ENCODE measurements at regions not wholly inside any gene's neighbourhood (a gene's known extent, or its start where the extent isn't known, plus 50 kb on each side); places are given as distances from the start of the nearest gene placed in this dataset.

DNA sequence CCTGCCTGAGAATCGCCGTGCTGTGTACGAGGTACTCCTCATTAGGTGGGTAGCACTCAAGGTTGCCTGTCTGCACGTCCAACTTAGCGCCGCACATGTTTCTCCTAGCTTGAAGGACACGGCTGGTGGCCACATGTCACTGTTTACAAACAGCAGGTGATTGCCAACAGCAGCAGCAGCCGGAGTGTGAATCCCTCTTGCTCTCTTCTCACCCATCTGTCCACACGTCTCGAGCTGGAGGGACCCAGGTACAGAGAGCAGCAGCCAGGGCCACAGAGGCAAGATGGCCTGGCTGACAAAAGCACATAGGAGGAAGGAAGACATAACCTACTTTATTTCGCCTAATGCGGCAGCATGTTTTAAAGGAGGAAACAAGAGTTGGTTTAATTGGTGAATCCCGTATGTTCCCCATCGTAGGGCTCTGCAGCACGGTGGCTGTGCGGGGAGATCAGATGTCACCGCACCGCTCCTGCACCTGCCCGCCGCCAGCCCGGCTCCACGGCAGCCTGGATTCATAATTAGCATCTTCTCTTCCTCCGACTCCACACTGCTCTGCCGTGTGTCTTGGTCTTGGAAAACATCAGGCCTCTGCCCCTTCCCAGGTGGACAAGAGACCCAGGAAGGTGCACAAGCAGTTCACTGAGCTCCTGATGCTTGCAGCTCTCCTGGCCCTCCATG is 201.6 kb upstream of the IRX1 start:
- Histone ChIP-seq H3F3A (ENCODE audit: low read depth) (no peaks in the 10 kb centered on the region), H3K9me2 (replicated peaks; ENCODE audit: low read depth, low read length) (no peaks in the 10 kb centered on the region), H3K79me2 (ENCODE audit: insufficient read depth, low read length) (no peaks in the 10 kb centered on the region), H4K20me1 (ENCODE audit: insufficient read depth, low read length, poor library complexity, severe bottlenecking) (no peaks in the 10 kb centered on the region), H3K36me3 (ENCODE audit: insufficient read depth, low read length) (no peaks in the 10 kb centered on the region), H3K9ac (ENCODE audit: low read depth, low read length, poor library complexity, severe bottlenecking) (no peak overlapping the region), H3K4me1 (ENCODE audit: insufficient read depth, low read length, poor library complexity, severe bottlenecking) (no peaks in the 10 kb centered on the region), H3K4me2 (ENCODE audit: low read depth, low read length, poor library complexity, severe bottlenecking) (no peak overlapping the region), H3K9me3 (ENCODE audit: insufficient read depth, low read depth, low read length) (no peaks in the 10 kb centered on the region), H2AFZ (ENCODE audit: low read length) (no peak overlapping the region), H3K4me3 (ENCODE audit: low read length, poor library complexity, severe bottlenecking) (no peak overlapping the region), H3K27me3 (ENCODE audit: insufficient read depth, low read length, poor library complexity, severe bottlenecking) (no peaks in the 10 kb centered on the region)
- no peak for TF ChIP-seq EZH2phosphoT487 (IDR thresholded peaks at IDR 0.05; ENCODE audit: borderline replicate concordance)
- TF ChIP-seq, protein P1, sequence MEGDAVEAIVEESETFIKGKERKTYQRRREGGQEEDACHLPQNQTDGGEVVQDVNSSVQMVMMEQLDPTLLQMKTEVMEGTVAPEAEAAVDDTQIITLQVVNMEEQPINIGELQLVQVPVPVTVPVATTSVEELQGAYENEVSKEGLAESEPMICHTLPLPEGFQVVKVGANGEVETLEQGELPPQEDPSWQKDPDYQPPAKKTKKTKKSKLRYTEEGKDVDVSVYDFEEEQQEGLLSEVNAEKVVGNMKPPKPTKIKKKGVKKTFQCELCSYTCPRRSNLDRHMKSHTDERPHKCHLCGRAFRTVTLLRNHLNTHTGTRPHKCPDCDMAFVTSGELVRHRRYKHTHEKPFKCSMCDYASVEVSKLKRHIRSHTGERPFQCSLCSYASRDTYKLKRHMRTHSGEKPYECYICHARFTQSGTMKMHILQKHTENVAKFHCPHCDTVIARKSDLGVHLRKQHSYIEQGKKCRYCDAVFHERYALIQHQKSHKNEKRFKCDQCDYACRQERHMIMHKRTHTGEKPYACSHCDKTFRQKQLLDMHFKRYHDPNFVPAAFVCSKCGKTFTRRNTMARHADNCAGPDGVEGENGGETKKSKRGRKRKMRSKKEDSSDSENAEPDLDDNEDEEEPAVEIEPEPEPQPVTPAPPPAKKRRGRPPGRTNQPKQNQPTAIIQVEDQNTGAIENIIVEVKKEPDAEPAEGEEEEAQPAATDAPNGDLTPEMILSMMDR (conservative IDR thresholded peaks at IDR 0.05; ENCODE audit: low read length), result no peak

DNA sequence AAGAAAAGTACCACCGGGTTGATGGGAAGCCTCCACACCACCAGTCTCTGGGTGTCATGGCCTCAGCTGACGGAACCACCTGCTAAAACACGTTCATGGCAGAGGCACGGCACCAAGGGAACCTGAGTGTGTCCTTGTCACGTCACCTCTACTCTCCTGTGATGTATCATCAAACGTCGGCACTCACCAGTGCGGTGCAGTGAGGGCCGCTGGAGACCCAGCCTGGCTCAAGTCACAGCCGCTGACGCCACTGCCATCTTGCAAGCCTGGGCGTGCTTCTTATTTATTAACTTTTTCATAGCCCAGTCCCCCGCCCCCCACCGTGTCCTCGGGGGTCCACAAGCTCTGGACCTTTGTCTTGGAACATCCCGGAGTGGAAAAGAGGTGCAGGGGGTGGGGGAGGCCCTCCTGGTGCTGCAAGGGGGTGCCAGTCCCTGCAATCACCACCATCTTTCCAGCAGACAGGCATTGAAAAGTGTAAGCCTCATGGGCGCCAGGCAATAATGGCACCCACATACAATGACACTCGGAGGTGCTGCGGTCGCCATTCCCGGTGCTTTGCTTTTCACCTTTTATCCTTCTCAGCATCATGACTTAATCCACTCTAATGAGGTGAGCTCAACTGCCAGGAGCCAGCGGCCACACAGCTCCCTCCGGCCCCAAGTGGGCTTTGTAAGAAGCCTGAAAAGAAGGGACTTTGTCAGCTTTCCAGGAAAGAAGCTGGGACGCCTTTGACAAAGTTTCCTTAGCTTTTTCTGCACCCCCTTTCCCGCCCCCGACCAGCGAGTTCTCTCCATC is 202.3 kb upstream of the IRX1 start:
- TF ChIP-seq, protein P1 (conservative IDR thresholded peaks at IDR 0.05; ENCODE audit: low read length), result no peak
- no peak for TF ChIP-seq EZH2phosphoT487 (IDR thresholded peaks at IDR 0.05; ENCODE audit: borderline replicate concordance)
- Histone ChIP-seq H3K9ac (ENCODE audit: low read depth, low read length, poor library complexity, severe bottlenecking) (no peak overlapping the region), H3K36me3 (ENCODE audit: insufficient read depth, low read length) (no peaks in the 10 kb centered on the region)

DNA sequence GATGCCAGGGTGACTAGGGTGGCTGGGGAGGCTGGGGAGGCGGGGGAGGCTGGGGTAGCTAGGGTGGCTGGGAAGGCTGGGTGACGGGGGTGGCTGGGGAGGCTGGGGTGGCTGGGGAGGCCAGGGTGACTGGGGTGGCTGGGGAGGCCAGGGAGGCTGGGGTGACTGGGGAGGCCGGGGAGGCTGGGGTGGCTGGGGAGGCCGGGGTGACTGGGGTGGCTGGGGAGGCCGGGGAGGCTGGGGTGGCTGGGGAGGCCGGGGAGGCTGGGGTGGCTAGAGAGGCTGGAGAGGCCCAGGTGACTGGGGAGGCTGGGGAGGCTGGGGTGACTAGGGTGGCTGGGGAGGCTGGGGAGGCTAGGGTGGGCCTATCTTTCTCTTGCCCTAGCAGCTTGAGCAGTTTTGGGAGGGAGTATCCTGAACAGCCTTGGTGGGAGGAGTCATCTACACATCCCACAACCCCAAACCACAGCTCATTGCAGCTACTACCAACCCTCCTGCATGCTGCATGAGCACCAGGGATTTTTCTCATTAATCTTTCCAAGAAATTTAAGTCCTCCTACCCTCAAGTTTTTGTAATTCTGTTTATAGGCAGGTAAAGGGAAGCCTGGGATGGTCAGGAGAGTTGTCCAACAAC is 203.2 kb upstream of the IRX1 start:
- Histone ChIP-seq H4K20me1 (ENCODE audit: insufficient read depth, low read length, poor library complexity, severe bottlenecking) (no peaks in the 10 kb centered on the region), H3K4me2 (ENCODE audit: low read depth, low read length, poor library complexity, severe bottlenecking) (no peak overlapping the region), H3F3A (ENCODE audit: low read depth) (no peaks in the 10 kb centered on the region), H3K36me3 (ENCODE audit: insufficient read depth, low read length) (no peaks in the 10 kb centered on the region), H3K4me1 (ENCODE audit: insufficient read depth, low read length, poor library complexity, severe bottlenecking) (no peaks in the 10 kb centered on the region), H2AFZ (ENCODE audit: low read length) (no peak overlapping the region), H3K4me3 (ENCODE audit: low read length, poor library complexity, severe bottlenecking) (no peak overlapping the region), H3K9me3 (ENCODE audit: insufficient read depth, low read depth, low read length) (no peaks in the 10 kb centered on the region), H3K9ac (ENCODE audit: low read depth, low read length, poor library complexity, severe bottlenecking) (no peak overlapping the region), H3K27me3 (ENCODE audit: insufficient read depth, low read length, poor library complexity, severe bottlenecking) (no peaks in the 10 kb centered on the region), H3K9me2 (replicated peaks; ENCODE audit: low read depth, low read length) (no peaks in the 10 kb centered on the region), H3K79me2 (ENCODE audit: insufficient read depth, low read length) (no peaks in the 10 kb centered on the region)
- no peak for TF ChIP-seq EZH2phosphoT487 (IDR thresholded peaks at IDR 0.05; ENCODE audit: borderline replicate concordance)
- TF ChIP-seq, protein P1 (conservative IDR thresholded peaks at IDR 0.05; ENCODE audit: low read length), result no peak

More for the DNA sequence above, 202.3 kb upstream of the IRX1 start:
- H2AFZ ChIP-seq (ENCODE audit: low read length), result no peak overlapping the region
- H3K4me3 ChIP-seq (ENCODE audit: low read length, poor library complexity, severe bottlenecking), result no peak overlapping the region
- H3F3A ChIP-seq (ENCODE audit: low read depth), result no peaks in the 10 kb centered on the region
- H3K79me2 ChIP-seq (ENCODE audit: insufficient read depth, low read length), result no peaks in the 10 kb centered on the region
- H3K9me3 ChIP-seq (ENCODE audit: insufficient read depth, low read depth, low read length), result no peaks in the 10 kb centered on the region
- H3K4me2 ChIP-seq (ENCODE audit: low read depth, low read length, poor library complexity, severe bottlenecking), result no peak overlapping the region
- H4K20me1 ChIP-seq (ENCODE audit: insufficient read depth, low read length, poor library complexity, severe bottlenecking), result no peaks in the 10 kb centered on the region
- H3K4me1 ChIP-seq (ENCODE audit: insufficient read depth, low read length, poor library complexity, severe bottlenecking), result no peaks in the 10 kb centered on the region
- no peaks in the 10 kb centered on the region for H3K27me3 ChIP-seq (ENCODE audit: insufficient read depth, low read length, poor library complexity, severe bottlenecking)
- H3K9me2 ChIP-seq (replicated peaks; ENCODE audit: low read depth, low read length), result no peaks in the 10 kb centered on the region

All from Loucy (cell line).